A673 (cell line): ENCODE measurements at regions not wholly inside any gene's neighbourhood (a gene's known extent, or its start where the extent isn't known, plus 50 kb on each side); places are given as distances from the start of the nearest gene placed in this dataset.

ENCODE experiments used
- BruUV-seq: library from RNA; stranded (reverse); fragments of 400-500 nt; replicated peaks from 2 replicates; lab custom pipeline; 2021; lab: Mats Ljungman, UMichigan
- CTCF ChIA-PET: fragments of 300-600 bp; sonication (Branson Sonifier 250); formaldehyde crosslinking; loops from one replicate; lab custom pipeline; 2022; ENCODE audit warnings: antibody characterized with exemption; lab: Charles Lee
- POLR2A ChIA-PET: fragments of 300-600 bp; sonication (Branson Sonifier 250); formaldehyde crosslinking; loops from one replicate; lab custom pipeline; 2022; ENCODE audit warnings: antibody characterized with exemption; ENCODE audit not compliant: low non-redundant PET; lab: Charles Lee
- DNase-seq: peaks from one replicate; pipeline ENCODE4 v3.0.0-alpha.2; 2015; ENCODE audit warnings: low spot score
- H3K27ac ChIP-seq: fragments of 200-600 bp; sonication (generic); 2 replicates; pipeline ENCODE4 v1.5.1; 2016; ENCODE audit warnings: mixed run types, low read depth, mild to moderate bottlenecking, mixed read lengths, antibody characterized with exemption, low read length; ENCODE audit not compliant: poor library complexity, severe bottlenecking
- H3K27me3 ChIP-seq: fragments of 200-600 bp; sonication (generic); replicated peaks from 2 replicates; pipeline ENCODE4 v1.6.1; 2017; ENCODE audit warnings: mixed run types, low read depth, mild to moderate bottlenecking, mixed read lengths, antibody characterized with exemption, low read length; ENCODE audit not compliant: insufficient read depth, poor library complexity
- H3K36me3 ChIP-seq: fragments of 200-600 bp; sonication (generic); 2 replicates; pipeline ENCODE4 v1.6.1; 2016; ENCODE audit warnings: mixed run types, mild to moderate bottlenecking, mixed read lengths, antibody characterized with exemption, low read length; ENCODE audit not compliant: insufficient read depth, poor library complexity, severe bottlenecking
- H3K4me1 ChIP-seq: fragments of 200-600 bp; sonication (generic); 2 replicates; pipeline ENCODE4 v1.6.1; 2017; ENCODE audit warnings: mixed run types, mild to moderate bottlenecking, mixed read lengths, antibody characterized with exemption, low read length; ENCODE audit not compliant: insufficient read depth, poor library complexity, severe bottlenecking
- H3K4me3 ChIP-seq: fragments of 200-600 bp; sonication (generic); 2 replicates; pipeline ENCODE4 v1.5.1; 2016; ENCODE audit warnings: low read depth, mixed run types, mild to moderate bottlenecking, mixed read lengths, low read length; ENCODE audit not compliant: poor library complexity, severe bottlenecking
- H3K9me3 ChIP-seq: fragments of 200-600 bp; sonication (generic); 2 replicates; pipeline ENCODE4 v1.6.1; 2016; ENCODE audit warnings: mixed run types, low read depth, mild to moderate bottlenecking, mixed read lengths, antibody characterized with exemption, low read length; ENCODE audit not compliant: poor library complexity, severe bottlenecking
- CTCF ChIP-seq: fragments of 300-800, 200-600 bp; sonication (generic); conservative IDR thresholded peaks from 2 replicates; pipeline ENCODE4 v1.5.1; 2017; ENCODE audit warnings: low read depth, mild to moderate bottlenecking, antibody characterized with exemption, low read length, moderate library complexity, mixed read lengths
- EZH2 ChIP-seq: fragments of 200-600 bp; sonication (generic); IDR thresholded peaks from 2 replicates; pipeline ENCODE4 v1.6.1; 2017; ENCODE audit warnings: borderline replicate concordance, low read depth, mild to moderate bottlenecking, mixed read lengths, antibody characterized with exemption, low read length; ENCODE audit not compliant: poor library complexity, severe bottlenecking
- intact Hi-C: fragments of 100-400 bp; cut with micrococcal nuclease; formaldehyde crosslinking; loops from one replicate; pipeline ENCODE4 v1.10.0; 2022; ENCODE audit not compliant: unreplicated experiment

GRCh38 chr6:158897236-158897635 lies 78.1 kb upstream of the EZR start:
- no peaks in the 10 kb centered on the region for H3K27me3 ChIP-seq
- TF ChIP-seq EZH2 = no peak
- no peak for TF ChIP-seq CTCF
- POLR2A ChIA-PET = no interaction called here
- intact Hi-C loops = no loop called here
- H3K27ac ChIP-seq = no peak overlapping the region
- CTCF ChIA-PET = no interaction called here
- no TSS peak for BruUV-seq
- no peaks in the 10 kb centered on the region for H3K36me3 ChIP-seq
- no peaks in the 10 kb centered on the region for H3K9me3 ChIP-seq
- H3K4me3 ChIP-seq = no peak overlapping the region
- no peak for DNase-seq
- H3K4me1 ChIP-seq = peaks cover 5% of the 10 kb centered on the region

- H3K27me3 ChIP-seq = no peaks in the 10 kb centered on the region
- no peaks in the 10 kb centered on the region for H3K9me3 ChIP-seq
- BruUV-seq = no TSS peak
- TF ChIP-seq CTCF (no peak), EZH2 (no peak)
- no peak overlapping the region for H3K4me3 ChIP-seq
- no peaks in the 10 kb centered on the region for H3K36me3 ChIP-seq
- H3K27ac ChIP-seq = no peak overlapping the region
- POLR2A ChIA-PET = no interaction called here
- peaks cover 5% of the 10 kb centered on the region for H3K4me1 ChIP-seq
- intact Hi-C loops = no loop called here
- CTCF ChIA-PET = no interaction called here
- DNase-seq = no peak
Observed at GRCh38 chr6:158895661-158896060, 76.5 kb upstream of the EZR start.

- no peaks in the 10 kb centered on the region for H3K36me3 ChIP-seq
- TF ChIP-seq EZH2 = no peak
- TF ChIP-seq CTCF = no peak
- H3K9me3 ChIP-seq = no peaks in the 10 kb centered on the region
- no peak overlapping the region for H3K27ac ChIP-seq
- peaks cover 5% of the 10 kb centered on the region for H3K4me1 ChIP-seq
- H3K27me3 ChIP-seq = no peaks in the 10 kb centered on the region
- ChIA-PET POLR2A (no interaction called here), CTCF (no interaction called here)
- BruUV-seq = no TSS peak
- intact Hi-C loops = no loop called here
- no peak overlapping the region for H3K4me3 ChIP-seq
- peak; percentile 81 for DNase-seq
Observed at GRCh38 chr6:158894193-158894592, 75.0 kb upstream of the EZR start.
